Nephron progenitor cell (in vitro differentiated cells): ENCODE measurements at regions not wholly inside any gene's neighbourhood (a gene's known extent, or its start where the extent isn't known, plus 50 kb on each side); places are given as distances from the start of the nearest gene placed in this dataset.
A peak's percentile ranks its signal among the peaks of the same experiment; 100 is the strongest.

ENCODE experiments used
- DNase-seq: peaks from one replicate; pipeline ENCODE4 v3.0.0; 2021
- H3K27ac Mint-ChIP-seq: 2 replicates; pipeline ENCODE4 v1.8.0; 2021; ENCODE audit warnings: mild to moderate bottlenecking, moderate library complexity, mixed read lengths
- H3K27me3 Mint-ChIP-seq: 2 replicates; pipeline ENCODE4 v1.8.0; 2021; ENCODE audit warnings: mild to moderate bottlenecking, low read depth, mixed read lengths; ENCODE audit not compliant: poor library complexity
- H3K36me3 Mint-ChIP-seq: 2 replicates; pipeline ENCODE4 v1.8.0; 2021; ENCODE audit warnings: low read depth, mixed read lengths
- H3K4me1 Mint-ChIP-seq: 2 replicates; pipeline ENCODE4 v1.8.0; 2021; ENCODE audit warnings: mixed read lengths
- H3K4me3 Mint-ChIP-seq: 2 replicates; pipeline ENCODE4 v1.8.0; 2021; ENCODE audit warnings: mild to moderate bottlenecking, moderate library complexity, mixed read lengths
- H3K9me3 Mint-ChIP-seq: 2 replicates; pipeline ENCODE4 v1.8.0; 2021; ENCODE audit warnings: mild to moderate bottlenecking, moderate library complexity, mixed read lengths
- CTCF ChIP-seq: fragments of 200-600 bp; sonication (generic); IDR thresholded peaks from 2 replicates; pipeline ENCODE4 v1.5.0; 2021; ENCODE audit warnings: antibody characterized with exemption

- H3K9me3 Mint-ChIP-seq = no peaks in the 10 kb centered on the region
- DNase-seq = no peak
- no peak for TF ChIP-seq CTCF
- no peak overlapping the region for H3K4me3 Mint-ChIP-seq
- H3K36me3 Mint-ChIP-seq = no peaks in the 10 kb centered on the region
- H3K27ac Mint-ChIP-seq = no peak overlapping the region
- H3K4me1 Mint-ChIP-seq = peaks cover 32% of the 10 kb centered on the region
- H3K27me3 Mint-ChIP-seq = no peaks in the 10 kb centered on the region
Observed at GRCh38 chr4:181650033-181650825, 593.0 kb upstream of the TENM3 start.

- Mint-ChIP-seq H3K36me3 (no peaks in the 10 kb centered on the region), H3K4me3 (no peak overlapping the region), H3K9me3 (no peaks in the 10 kb centered on the region), H3K27me3 (peaks cover 3% of the 10 kb centered on the region), H3K27ac (peak overlapping the region; percentile 55), H3K4me1 (peaks cover 12% of the 10 kb centered on the region)
- no peak for TF ChIP-seq CTCF
- DNase-seq = no peak
Observed at GRCh38 chr4:181656748-181657147, 586.5 kb upstream of the TENM3 start.

GRCh38 chr4:181659202-181659601 is 584.0 kb upstream of the TENM3 start:
- Mint-ChIP-seq H3K4me1 (peaks cover 12% of the 10 kb centered on the region), H3K27me3 (peaks cover 3% of the 10 kb centered on the region), H3K4me3 (no peak overlapping the region), H3K9me3 (no peaks in the 10 kb centered on the region), H3K27ac (no peak overlapping the region), H3K36me3 (no peaks in the 10 kb centered on the region)
- TF ChIP-seq CTCF = no peak
- no peak for DNase-seq

GRCh38 chr4:181659876-181660275 is 583.3 kb upstream of the TENM3 start:
- no peak for TF ChIP-seq CTCF
- Mint-ChIP-seq H3K4me1 (peaks cover 12% of the 10 kb centered on the region), H3K4me3 (no peak overlapping the region), H3K27me3 (peaks cover 3% of the 10 kb centered on the region), H3K27ac (no peak overlapping the region), H3K9me3 (no peaks in the 10 kb centered on the region), H3K36me3 (no peaks in the 10 kb centered on the region)
- DNase-seq = no peak

GRCh38 chr4:181661090-181661489 is 582.1 kb upstream of the TENM3 start:
- Mint-ChIP-seq H3K4me1 (peaks cover 12% of the 10 kb centered on the region), H3K9me3 (no peaks in the 10 kb centered on the region), H3K4me3 (no peak overlapping the region), H3K27ac (no peak overlapping the region), H3K27me3 (peaks cover 3% of the 10 kb centered on the region), H3K36me3 (no peaks in the 10 kb centered on the region)
- DNase-seq = no peak
- no peak for TF ChIP-seq CTCF

GRCh38 chr4:181661923-181662322 is 581.3 kb upstream of the TENM3 start:
- no peak overlapping the region for H3K4me3 Mint-ChIP-seq
- DNase-seq = no peak
- H3K36me3 Mint-ChIP-seq = no peaks in the 10 kb centered on the region
- no peak for TF ChIP-seq CTCF
- no peak overlapping the region for H3K27ac Mint-ChIP-seq
- peaks cover 12% of the 10 kb centered on the region for H3K4me1 Mint-ChIP-seq
- H3K9me3 Mint-ChIP-seq = no peaks in the 10 kb centered on the region
- peaks cover 3% of the 10 kb centered on the region for H3K27me3 Mint-ChIP-seq
